Uterus (tissue), 2 donors: ENCODE measurements at regions not wholly inside any gene's neighbourhood (a gene's known extent, or its start where the extent isn't known, plus 50 kb on each side); places are given as distances from the start of the nearest gene placed in this dataset.

Source experiments
- POLR2A ChIP-seq, 2 donors: fragments of 450-650 bp; IDR thresholded peaks; one replicate each; pipeline ENCODE4 v1.6.1; 2016; ENCODE audit warnings: antibody characterized with exemption in 2 of 2, mild to moderate bottlenecking in 1 of 2, moderate library complexity in 1 of 2
- TF ChIP-seq, protein P1 (sequence below), 4 experiments: fragments of 200-600 bp in 2 of 4; fragments of 450-650 bp in 2 of 4; sonication (generic) in 2 of 4; IDR thresholded peaks; one replicate each; pipeline ENCODE4 v1.5.1; 2016 to 2019; ENCODE audit warnings: antibody characterized with exemption in 4 of 4, mild to moderate bottlenecking in 2 of 4, moderate library complexity in 1 of 4

GRCh38 chr11:82639251-82639650, 94.4 kb downstream of the FAM181B start:
- TF ChIP-seq, protein P1, sequence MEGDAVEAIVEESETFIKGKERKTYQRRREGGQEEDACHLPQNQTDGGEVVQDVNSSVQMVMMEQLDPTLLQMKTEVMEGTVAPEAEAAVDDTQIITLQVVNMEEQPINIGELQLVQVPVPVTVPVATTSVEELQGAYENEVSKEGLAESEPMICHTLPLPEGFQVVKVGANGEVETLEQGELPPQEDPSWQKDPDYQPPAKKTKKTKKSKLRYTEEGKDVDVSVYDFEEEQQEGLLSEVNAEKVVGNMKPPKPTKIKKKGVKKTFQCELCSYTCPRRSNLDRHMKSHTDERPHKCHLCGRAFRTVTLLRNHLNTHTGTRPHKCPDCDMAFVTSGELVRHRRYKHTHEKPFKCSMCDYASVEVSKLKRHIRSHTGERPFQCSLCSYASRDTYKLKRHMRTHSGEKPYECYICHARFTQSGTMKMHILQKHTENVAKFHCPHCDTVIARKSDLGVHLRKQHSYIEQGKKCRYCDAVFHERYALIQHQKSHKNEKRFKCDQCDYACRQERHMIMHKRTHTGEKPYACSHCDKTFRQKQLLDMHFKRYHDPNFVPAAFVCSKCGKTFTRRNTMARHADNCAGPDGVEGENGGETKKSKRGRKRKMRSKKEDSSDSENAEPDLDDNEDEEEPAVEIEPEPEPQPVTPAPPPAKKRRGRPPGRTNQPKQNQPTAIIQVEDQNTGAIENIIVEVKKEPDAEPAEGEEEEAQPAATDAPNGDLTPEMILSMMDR (IDR thresholded peaks at IDR 0.05): no peak
- no peak for TF ChIP-seq POLR2A (IDR thresholded peaks at IDR 0.05)
